ENCODE measurements at regions not wholly inside any gene's neighbourhood (a gene's known extent, or its start where the extent isn't known, plus 50 kb on each side); places are given as distances from the start of the nearest gene placed in this dataset.

DNA sequence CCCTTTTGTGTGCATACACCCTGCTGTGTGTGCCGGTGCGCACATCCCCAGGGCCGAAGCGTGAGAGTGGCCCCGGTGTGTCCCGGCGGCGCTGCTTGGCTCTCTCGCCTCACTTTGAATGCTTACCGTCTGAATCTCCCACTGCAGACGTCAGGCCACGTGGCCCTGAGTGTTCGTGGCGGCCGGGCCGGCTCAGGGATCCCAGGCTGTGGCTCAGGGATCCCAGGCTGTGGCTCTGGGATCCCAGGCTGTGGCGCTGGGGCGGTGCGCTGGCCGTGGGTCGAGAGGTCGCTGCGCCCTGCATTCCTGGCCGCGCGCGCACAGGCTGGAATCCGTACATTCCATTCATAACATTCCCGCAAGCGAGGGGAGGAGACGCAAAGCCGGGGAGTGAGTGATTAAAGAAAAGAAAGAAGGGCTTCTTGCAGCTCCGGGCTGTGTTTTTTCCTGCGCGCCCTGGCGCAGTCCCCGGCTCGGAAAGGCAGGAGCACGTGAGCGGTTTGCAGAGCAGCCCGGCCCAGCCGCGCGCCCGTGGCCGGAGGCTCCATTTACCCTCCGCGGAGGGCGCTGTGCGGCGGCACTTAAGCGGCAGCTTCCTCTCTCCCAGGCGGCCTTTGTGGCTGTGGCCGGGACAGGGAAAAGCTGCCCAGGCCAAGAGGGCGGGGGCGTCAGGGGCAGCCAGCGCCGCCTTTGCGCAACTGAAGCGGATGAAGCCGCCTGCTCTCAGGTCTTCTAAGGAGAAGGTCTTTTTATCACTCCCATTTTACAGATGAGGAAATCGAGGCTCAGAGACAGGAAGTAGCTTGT, 87.0 kb upstream of the ALDH1L1 start:
- H3K4me3 ChIP-seq (ENCODE audit: low read depth, low read length), result no peak overlapping the region
- TF ChIP-seq, protein P1, sequence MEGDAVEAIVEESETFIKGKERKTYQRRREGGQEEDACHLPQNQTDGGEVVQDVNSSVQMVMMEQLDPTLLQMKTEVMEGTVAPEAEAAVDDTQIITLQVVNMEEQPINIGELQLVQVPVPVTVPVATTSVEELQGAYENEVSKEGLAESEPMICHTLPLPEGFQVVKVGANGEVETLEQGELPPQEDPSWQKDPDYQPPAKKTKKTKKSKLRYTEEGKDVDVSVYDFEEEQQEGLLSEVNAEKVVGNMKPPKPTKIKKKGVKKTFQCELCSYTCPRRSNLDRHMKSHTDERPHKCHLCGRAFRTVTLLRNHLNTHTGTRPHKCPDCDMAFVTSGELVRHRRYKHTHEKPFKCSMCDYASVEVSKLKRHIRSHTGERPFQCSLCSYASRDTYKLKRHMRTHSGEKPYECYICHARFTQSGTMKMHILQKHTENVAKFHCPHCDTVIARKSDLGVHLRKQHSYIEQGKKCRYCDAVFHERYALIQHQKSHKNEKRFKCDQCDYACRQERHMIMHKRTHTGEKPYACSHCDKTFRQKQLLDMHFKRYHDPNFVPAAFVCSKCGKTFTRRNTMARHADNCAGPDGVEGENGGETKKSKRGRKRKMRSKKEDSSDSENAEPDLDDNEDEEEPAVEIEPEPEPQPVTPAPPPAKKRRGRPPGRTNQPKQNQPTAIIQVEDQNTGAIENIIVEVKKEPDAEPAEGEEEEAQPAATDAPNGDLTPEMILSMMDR (IDR thresholded peaks at IDR 0.05; ENCODE audit: insufficient read depth, low read depth, low read length, missing control alignments), result no peak
- DNase-seq (ENCODE audit: low read depth), result no peak

DNA sequence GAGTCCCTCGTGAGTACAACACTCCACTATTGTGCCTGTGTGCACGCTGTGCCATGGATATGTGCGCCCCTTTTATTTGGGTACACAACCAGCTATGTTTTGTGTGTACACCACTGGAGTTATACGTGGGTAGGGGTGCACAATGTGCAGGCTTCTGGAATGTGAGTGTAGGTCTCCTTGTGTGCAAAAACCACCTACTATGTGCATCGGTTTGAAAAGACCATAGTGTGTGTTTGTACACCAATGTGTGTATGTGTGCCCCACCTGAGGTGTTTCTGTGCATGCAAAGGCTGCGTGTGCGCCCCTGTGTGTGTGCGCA, 86.4 kb upstream of the ALDH1L1 start:
- no peak overlapping the region for H3K4me3 ChIP-seq (ENCODE audit: low read depth, low read length)
- TF ChIP-seq, protein P1 (IDR thresholded peaks at IDR 0.05; ENCODE audit: insufficient read depth, low read depth, low read length, missing control alignments), result no peak
- DNase-seq (ENCODE audit: low read depth), result no peak

DNA sequence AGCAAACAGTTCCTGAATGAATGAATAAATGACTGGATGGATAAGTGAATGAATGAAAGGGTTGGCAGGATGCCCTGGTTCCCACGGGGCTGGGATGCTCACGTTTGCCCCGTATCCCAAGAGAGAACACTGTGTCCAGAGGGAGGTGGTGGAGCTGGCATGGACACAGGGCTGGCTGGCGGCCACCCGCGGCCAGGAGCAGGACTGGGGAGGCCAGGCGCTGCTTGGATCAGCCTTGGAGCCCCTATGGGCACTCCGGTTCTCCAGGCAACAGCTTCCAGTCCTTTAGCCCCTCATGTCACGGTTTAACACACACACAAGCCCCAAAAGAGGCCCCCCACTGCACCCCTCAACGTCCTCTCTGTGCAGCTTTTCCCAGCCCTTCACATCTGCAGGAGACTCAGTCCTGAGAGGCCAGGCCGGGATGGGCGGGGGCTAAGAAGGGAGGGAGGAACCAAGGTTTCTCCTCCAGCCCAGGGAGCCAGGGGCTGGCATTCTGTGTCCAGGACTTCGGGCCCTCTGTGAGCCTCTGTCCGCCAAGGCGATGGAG, 86.0 kb upstream of the ALDH1L1 start:
- TF ChIP-seq, protein P1 (IDR thresholded peaks at IDR 0.05; ENCODE audit: insufficient read depth, low read depth, low read length, missing control alignments), result no peak
- no peak overlapping the region for H3K4me3 ChIP-seq (ENCODE audit: low read depth, low read length)

GRCh38 chr3:126264952-126265351, 84.6 kb upstream of the ALDH1L1 start:
- TF ChIP-seq, protein P1 (IDR thresholded peaks at IDR 0.05; ENCODE audit: insufficient read depth, low read depth, low read length, missing control alignments), result no peak
- no peak overlapping the region for H3K4me3 ChIP-seq (ENCODE audit: low read depth, low read length)
- DNase-seq (ENCODE audit: low read depth), result no peak

More for the DNA sequence above, 86.0 kb upstream of the ALDH1L1 start:
- DNase-seq (ENCODE audit: low read depth), result no peak

- TF ChIP-seq, protein P1 (IDR thresholded peaks at IDR 0.05; ENCODE audit: insufficient read depth, low read depth, low read length, missing control alignments), result no peak
Measured at GRCh38 chr3:126264381-126264780, 84.0 kb upstream of the ALDH1L1 start.

DNA sequence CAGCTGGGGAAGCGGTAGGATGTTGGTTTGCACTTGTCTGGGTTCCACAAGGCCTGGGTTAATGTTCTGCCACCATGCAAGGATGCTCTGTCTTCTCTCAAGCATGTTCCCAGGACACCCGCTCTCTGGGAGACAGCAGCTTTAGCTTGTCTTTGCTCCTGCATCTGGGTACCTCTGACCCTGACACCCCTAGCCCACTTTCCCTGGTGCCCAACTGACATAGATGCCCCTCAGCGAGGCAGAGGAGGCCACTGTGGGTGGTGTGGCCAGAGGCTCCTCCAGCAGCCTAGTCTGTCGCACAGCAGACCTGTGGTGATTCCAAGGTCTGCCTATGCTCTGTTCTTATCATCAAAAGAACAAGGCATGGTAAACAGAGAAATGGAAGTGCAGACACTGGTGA, 83.6 kb upstream of the ALDH1L1 start:
- no peak overlapping the region for H3K4me3 ChIP-seq (ENCODE audit: low read depth, low read length)
- TF ChIP-seq, protein P1 (IDR thresholded peaks at IDR 0.05; ENCODE audit: insufficient read depth, low read depth, low read length, missing control alignments), result no peak
- no peak for DNase-seq (ENCODE audit: low read depth)

More at GRCh38 chr3:126264381-126264780, 84.0 kb upstream of the ALDH1L1 start:
- no peak for DNase-seq (ENCODE audit: low read depth)
- no peak overlapping the region for H3K4me3 ChIP-seq (ENCODE audit: low read depth, low read length)

Data from GM12865 (cell line).